ENCODE measurements at regions not wholly inside any gene's neighbourhood (a gene's known extent, or its start where the extent isn't known, plus 50 kb on each side); places are given as distances from the start of the nearest gene placed in this dataset.

DNA sequence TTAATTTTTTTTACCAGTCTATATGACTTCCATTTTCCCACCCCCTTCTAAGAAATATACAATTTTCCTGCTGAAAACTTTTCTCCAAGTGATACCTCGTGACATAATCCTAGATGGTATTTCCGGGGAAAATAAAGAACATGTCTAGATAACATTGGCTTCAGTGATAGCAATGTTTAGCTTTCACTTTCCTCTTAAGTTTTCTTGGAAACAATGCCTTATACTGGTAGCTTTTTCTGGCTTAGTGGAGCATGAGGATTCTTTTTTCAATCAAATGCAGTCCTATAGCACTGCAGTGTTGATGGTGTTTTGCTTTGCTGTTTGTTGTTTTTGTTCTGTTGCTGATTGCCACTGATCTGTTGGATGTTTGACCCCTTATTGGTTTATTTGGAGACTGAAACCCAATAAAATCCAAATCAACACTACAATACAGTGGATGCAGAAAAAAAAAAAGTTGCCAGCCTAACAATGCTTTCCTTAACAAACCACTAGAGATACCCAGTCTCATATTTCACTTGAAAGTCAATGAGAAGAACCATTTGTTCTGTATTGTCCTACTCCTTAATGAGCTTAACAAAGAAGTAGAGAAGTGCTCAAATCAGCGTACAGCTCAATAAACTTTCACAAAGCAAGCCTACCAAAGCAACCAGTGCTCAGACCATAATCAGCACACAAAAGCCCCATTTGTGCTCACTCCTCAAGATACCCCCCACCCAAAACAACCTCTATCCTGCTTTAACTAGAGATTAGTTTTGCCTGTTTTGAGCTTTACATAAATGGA lies 74.2 kb upstream of the GRAMD2B start:
- TF ChIP-seq, protein P1, sequence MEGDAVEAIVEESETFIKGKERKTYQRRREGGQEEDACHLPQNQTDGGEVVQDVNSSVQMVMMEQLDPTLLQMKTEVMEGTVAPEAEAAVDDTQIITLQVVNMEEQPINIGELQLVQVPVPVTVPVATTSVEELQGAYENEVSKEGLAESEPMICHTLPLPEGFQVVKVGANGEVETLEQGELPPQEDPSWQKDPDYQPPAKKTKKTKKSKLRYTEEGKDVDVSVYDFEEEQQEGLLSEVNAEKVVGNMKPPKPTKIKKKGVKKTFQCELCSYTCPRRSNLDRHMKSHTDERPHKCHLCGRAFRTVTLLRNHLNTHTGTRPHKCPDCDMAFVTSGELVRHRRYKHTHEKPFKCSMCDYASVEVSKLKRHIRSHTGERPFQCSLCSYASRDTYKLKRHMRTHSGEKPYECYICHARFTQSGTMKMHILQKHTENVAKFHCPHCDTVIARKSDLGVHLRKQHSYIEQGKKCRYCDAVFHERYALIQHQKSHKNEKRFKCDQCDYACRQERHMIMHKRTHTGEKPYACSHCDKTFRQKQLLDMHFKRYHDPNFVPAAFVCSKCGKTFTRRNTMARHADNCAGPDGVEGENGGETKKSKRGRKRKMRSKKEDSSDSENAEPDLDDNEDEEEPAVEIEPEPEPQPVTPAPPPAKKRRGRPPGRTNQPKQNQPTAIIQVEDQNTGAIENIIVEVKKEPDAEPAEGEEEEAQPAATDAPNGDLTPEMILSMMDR (IDR thresholded peaks at IDR 0.05; ENCODE audit: unreplicated experiment) = no peak
- H3K9me3 Mint-ChIP-seq (ENCODE audit: low read depth) = no peaks in the 10 kb centered on the region
- no peaks in the 10 kb centered on the region for H3K27me3 Mint-ChIP-seq
- no peak overlapping the region for H3K4me3 Mint-ChIP-seq (ENCODE audit: low read depth)
- peak overlapping the region; percentile 81 for H3K27ac Mint-ChIP-seq
- DNase-seq (ENCODE audit: low spot score, unreplicated experiment) = no peak
- no peaks in the 10 kb centered on the region for H3K36me3 Mint-ChIP-seq (ENCODE audit: insufficient read depth)
- H3K4me1 Mint-ChIP-seq (ENCODE audit: low read depth) = peaks cover 51% of the 10 kb centered on the region

DNA sequence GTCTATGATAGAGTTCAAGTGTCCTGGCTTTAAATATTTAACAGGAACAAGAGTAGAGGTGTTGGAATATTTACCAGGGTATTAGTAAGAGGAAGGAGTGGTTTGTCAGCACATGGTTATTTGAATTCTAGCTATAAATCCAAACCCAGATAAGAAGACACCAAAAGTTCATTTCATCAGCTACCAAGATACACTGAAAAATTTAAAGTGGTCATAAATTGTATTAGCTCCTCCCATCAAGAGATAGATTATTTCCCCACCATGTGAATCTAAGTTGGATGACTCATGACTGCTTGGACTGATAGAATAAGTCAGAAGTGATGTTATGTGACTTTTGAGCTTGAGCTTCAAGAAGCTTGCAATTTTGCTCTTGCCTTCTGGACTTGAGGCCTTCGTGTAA lies 72.1 kb upstream of the GRAMD2B start:
- Mint-ChIP-seq H3K27me3 (no peaks in the 10 kb centered on the region), H3K4me3 (ENCODE audit: low read depth) (no peak overlapping the region), H3K4me1 (ENCODE audit: low read depth) (peaks cover 36% of the 10 kb centered on the region), H3K36me3 (ENCODE audit: insufficient read depth) (no peaks in the 10 kb centered on the region), H3K27ac (peak overlapping the region; percentile 83), H3K9me3 (ENCODE audit: low read depth) (no peaks in the 10 kb centered on the region)
- no peak for DNase-seq (ENCODE audit: low spot score, unreplicated experiment)
- TF ChIP-seq, protein P1 (IDR thresholded peaks at IDR 0.05; ENCODE audit: unreplicated experiment) = no peak

- Mint-ChIP-seq H3K4me1 (ENCODE audit: low read depth) (peaks cover 25% of the 10 kb centered on the region), H3K27me3 (no peaks in the 10 kb centered on the region), H3K27ac (no peak overlapping the region), H3K36me3 (ENCODE audit: insufficient read depth) (no peaks in the 10 kb centered on the region), H3K9me3 (ENCODE audit: low read depth) (no peaks in the 10 kb centered on the region), H3K4me3 (ENCODE audit: low read depth) (no peak overlapping the region)
- no peak for DNase-seq (ENCODE audit: low spot score, unreplicated experiment)
- TF ChIP-seq, protein P1 (IDR thresholded peaks at IDR 0.05; ENCODE audit: unreplicated experiment) = peak; percentile 48
Observed at GRCh38 chr5:126354012-126354857, 69.0 kb upstream of the GRAMD2B start.

DNA sequence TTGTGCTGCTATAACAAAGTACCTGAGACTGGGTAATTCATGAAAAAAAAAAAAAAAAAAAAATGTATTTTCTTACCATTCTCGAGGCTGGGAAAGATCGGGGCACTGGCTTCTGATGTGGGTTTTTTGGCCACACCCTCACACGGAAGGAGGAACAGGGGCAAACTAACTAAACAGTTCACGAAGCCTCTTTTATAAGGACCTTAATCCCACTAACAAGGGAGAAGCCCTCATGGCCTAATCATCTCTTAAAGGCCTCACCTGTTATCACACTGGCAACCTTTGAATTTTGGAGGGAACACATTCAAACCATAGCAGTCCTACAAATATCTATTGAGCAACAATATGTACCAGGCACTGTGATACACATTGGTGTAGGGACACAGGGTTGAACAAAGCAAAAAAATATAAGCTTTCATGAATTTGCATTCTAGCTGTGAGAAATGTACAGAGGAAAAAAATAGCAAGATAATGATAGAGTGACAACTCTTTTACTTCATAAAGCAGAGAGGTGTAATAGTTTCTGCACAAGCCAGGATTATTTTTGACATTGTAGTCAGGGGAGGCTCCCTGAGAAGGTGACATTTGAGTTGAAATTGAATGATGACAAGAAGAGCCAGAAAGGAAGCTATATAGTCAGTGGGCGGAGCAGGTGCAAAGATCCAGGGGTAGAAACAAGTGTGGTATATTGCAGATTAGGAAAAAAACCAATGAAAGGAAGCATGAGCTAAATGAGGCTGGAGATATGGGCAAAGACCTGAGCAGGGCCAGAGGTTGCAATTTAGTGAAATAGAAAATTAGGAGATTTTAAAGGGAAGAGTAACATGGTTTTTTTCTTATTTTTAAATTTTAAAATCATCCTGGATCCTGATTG lies 68.1 kb upstream of the GRAMD2B start:
- Mint-ChIP-seq H3K9me3 (ENCODE audit: low read depth) (no peaks in the 10 kb centered on the region), H3K4me3 (ENCODE audit: low read depth) (no peak overlapping the region)

More for the DNA sequence above, 68.1 kb upstream of the GRAMD2B start:
- no peaks in the 10 kb centered on the region for H3K27me3 Mint-ChIP-seq
- H3K36me3 Mint-ChIP-seq (ENCODE audit: insufficient read depth) = no peaks in the 10 kb centered on the region
- peaks cover 22% of the 10 kb centered on the region for H3K4me1 Mint-ChIP-seq (ENCODE audit: low read depth)
- no peak overlapping the region for H3K27ac Mint-ChIP-seq
- no peak for DNase-seq (ENCODE audit: low spot score, unreplicated experiment)
- TF ChIP-seq, protein P1 (IDR thresholded peaks at IDR 0.05; ENCODE audit: unreplicated experiment) = no peak
